Gastroesophageal sphincter (tissue), 4 donors: ENCODE measurements at regions not wholly inside any gene's neighbourhood (a gene's known extent, or its start where the extent isn't known, plus 50 kb on each side); places are given as distances from the start of the nearest gene placed in this dataset.
A peak's percentile ranks its signal among the peaks of the same experiment; 100 is the strongest.

ENCODE experiments used
- ATAC-seq: fragments of 150-250 bp; one replicate; pipeline ENCODE4 v1.9.1; 2016; ENCODE audit warnings: mild to moderate bottlenecking, moderate library complexity
- H3K27ac ChIP-seq, 4 donors: fragments of 200-600 bp; sonication (generic) in 3 of 4; 1 replicate in 3 of 4; 2 replicates in 1 of 4; pipeline ENCODE4 v1.5.1; 2016 to 2019
- H3K27me3 ChIP-seq: fragments of 200-600 bp; sonication (generic); one replicate; pipeline ENCODE4 v1.5.1; 2019
- H3K36me3 ChIP-seq, 2 donors: fragments of 200-600 bp; sonication (generic); one replicate each; pipeline ENCODE4 v1.5.1; 2019; ENCODE audit warnings: control low read depth in 1 of 2
- H3K4me1 ChIP-seq, 3 donors: fragments of 200-600 bp; sonication (generic); 1 replicate in 2 of 3; 2 replicates in 1 of 3; pipeline ENCODE4 v1.5.1; 2016 to 2019; ENCODE audit warnings: control low read depth in 2 of 3
- H3K4me3 ChIP-seq, 2 donors: fragments of 200-600 bp; sonication (generic); one replicate each; pipeline ENCODE4 v1.5.1; 2019; ENCODE audit warnings: mild to moderate bottlenecking in 1 of 2, moderate library complexity in 1 of 2
- H3K9me3 ChIP-seq, 3 donors: fragments of 200-600 bp; sonication (generic); one replicate each; pipeline ENCODE4 v1.5.1; 2017 to 2019; ENCODE audit warnings: control low read depth in 2 of 3
- EP300 ChIP-seq: sonication (generic); formaldehyde crosslinking; IDR thresholded peaks from one replicate; pipeline ENCODE4 v1.6.1; 2017; ENCODE audit warnings: antibody characterized with exemption, mild to moderate bottlenecking
- POLR2A ChIP-seq, 2 donors: fragments of 450-650 bp; IDR thresholded peaks; one replicate each; pipeline ENCODE4 v1.6.1; 2017; ENCODE audit warnings: antibody characterized with exemption in 2 of 2, mild to moderate bottlenecking in 2 of 2, moderate library complexity in 1 of 2
- POLR2AphosphoS5 ChIP-seq: sonication (generic); formaldehyde crosslinking; IDR thresholded peaks from one replicate; pipeline ENCODE4 v1.6.1; 2017; ENCODE audit warnings: antibody characterized with exemption
- WGBS, 2 donors: methylation state at CpG; one replicate each; pipeline ENCODE4 v1.1.5; 2018; ENCODE audit warnings: low coverage in 1 of 2; 5-methylcytosine and 5-hydroxymethylcytosine counted together
- TF ChIP-seq, protein P1 (sequence below), 4 experiments: fragments of 200-600 bp in 2 of 4; fragments of 450-650 bp in 2 of 4; sonication (generic) in 1 of 4; IDR thresholded peaks; one replicate each; pipeline ENCODE4 v1.5.1; 2017 to 2019; ENCODE audit warnings: antibody characterized with exemption in 4 of 4, mild to moderate bottlenecking in 2 of 4, moderate library complexity in 2 of 4

DNA sequence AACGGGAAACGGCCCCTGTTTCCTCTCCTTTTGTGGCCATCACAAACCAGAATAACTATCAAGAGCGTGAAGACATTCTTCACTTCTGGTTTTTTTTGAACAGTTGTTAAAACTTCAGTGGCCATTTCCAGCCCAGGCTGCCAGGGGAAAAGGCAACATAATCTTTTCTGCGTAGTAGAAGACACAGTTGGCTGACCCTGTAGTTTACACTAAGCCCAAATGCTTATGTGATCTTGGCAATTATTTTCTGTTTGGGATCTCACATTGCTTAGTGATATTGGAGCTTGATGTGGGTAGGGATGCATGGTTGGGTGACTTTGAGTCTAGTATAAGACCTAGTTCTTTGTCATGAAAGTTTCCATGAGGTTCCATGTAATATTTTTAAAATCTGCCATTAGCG is 449.4 kb upstream of the CDH4 start:
- Histone ChIP-seq H3K4me1 (peaks cover 0 to 15% (median 0%) of the 10 kb centered on the region in 3 donors), H3K9me3 (peaks cover 0 to 15% (median 0%) of the 10 kb centered on the region in 3 donors), H3K4me3 (no peak overlapping the region), H3K27ac (no peak overlapping the region), H3K36me3 (no peaks in the 10 kb centered on the region), H3K27me3 (no peaks in the 10 kb centered on the region)
- TF ChIP-seq POLR2AphosphoS5 (no peak), EP300 (no peak)
- 65 to 78% methylated on average over 4 to 5 of the region's 5 CpGs for WGBS, 2 donors
- ATAC-seq = no peak

DNA sequence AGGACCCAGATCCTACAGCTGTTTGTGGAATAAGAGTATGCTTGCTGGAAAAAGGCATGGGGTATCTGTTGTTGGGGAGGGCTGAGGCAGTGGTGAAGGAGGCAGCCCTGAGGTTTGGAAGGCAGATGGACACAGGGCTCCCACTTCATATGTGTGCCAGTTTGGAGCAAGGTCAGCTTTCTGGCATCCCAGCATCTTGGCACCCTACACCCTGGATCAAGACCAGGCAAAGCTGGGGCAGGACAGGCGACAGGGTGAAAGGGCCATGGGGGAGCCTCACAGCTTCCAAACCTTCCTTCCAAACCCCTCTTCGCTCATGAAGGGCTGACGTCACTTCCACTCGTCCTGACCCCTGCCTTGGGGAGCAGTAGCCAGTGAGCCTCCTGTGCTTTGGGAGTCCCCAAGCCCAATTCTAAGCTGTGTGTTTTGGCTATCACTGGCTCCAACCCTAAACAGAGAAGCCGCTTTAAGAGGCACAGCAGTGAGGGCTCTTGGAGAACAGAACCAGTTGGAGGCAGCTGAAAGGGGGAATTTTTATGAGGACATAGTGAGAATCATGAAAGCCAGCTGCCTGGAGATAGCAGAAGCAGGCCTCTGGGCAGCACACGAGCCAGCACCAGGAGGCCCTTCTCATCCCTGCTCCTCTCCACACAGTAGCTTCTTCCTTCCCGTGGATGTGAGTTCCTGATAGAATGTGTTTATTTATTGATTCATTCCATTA is 448.6 kb upstream of the CDH4 start:
- no peak overlapping the region for H3K4me3 ChIP-seq
- TF ChIP-seq POLR2AphosphoS5 (no peak), EP300 (no peak), POLR2A (IDR thresholded peaks at IDR 0.05) (no peak)
- TF ChIP-seq, protein P1, sequence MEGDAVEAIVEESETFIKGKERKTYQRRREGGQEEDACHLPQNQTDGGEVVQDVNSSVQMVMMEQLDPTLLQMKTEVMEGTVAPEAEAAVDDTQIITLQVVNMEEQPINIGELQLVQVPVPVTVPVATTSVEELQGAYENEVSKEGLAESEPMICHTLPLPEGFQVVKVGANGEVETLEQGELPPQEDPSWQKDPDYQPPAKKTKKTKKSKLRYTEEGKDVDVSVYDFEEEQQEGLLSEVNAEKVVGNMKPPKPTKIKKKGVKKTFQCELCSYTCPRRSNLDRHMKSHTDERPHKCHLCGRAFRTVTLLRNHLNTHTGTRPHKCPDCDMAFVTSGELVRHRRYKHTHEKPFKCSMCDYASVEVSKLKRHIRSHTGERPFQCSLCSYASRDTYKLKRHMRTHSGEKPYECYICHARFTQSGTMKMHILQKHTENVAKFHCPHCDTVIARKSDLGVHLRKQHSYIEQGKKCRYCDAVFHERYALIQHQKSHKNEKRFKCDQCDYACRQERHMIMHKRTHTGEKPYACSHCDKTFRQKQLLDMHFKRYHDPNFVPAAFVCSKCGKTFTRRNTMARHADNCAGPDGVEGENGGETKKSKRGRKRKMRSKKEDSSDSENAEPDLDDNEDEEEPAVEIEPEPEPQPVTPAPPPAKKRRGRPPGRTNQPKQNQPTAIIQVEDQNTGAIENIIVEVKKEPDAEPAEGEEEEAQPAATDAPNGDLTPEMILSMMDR (IDR thresholded peaks at IDR 0.05) = no peak
- 39 to 67% methylated on average over 2 to 4 of the region's 7 CpGs for WGBS, 2 donors
- H3K36me3 ChIP-seq = no peaks in the 10 kb centered on the region
- peaks cover 0 to 15% (median 0%) of the 10 kb centered on the region in 3 donors for H3K9me3 ChIP-seq
- H3K27me3 ChIP-seq = no peaks in the 10 kb centered on the region
- peaks cover 0 to 15% (median 0%) of the 10 kb centered on the region in 3 donors for H3K4me1 ChIP-seq
- no peak for ATAC-seq
- no peak overlapping the region for H3K27ac ChIP-seq

DNA sequence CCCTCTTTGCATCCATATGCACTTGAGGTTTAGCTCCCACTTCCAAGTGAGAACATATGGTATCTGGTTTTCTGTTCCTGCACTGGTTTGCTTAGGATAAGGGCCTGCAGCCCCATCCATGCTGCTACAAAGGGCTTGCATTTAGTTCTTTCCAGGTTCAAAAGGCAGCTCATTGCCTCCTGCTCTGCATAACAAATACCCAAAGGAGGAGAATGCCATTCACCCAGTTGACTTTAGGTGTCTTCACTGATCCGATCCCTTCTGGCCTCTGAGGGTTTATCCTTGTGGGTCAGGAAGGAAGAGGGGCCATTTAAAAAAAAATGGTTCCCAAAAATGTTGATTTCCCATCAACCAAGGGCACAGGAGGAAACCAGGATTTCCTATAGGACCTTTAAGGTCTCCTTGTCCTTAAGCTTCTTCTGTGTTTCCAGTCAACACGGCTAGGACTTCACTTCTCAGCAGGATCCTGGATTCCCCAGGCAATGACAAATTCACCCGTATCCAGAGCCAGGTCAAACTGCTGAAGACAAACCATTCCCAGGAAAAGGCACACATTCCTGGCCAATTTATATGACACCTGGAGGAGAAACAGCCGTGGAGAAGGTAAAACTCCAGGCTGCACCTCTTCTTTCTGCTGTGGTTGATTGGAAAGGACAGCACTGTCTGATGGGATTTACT is 447.7 kb upstream of the CDH4 start:
- no peak for ATAC-seq

DNA sequence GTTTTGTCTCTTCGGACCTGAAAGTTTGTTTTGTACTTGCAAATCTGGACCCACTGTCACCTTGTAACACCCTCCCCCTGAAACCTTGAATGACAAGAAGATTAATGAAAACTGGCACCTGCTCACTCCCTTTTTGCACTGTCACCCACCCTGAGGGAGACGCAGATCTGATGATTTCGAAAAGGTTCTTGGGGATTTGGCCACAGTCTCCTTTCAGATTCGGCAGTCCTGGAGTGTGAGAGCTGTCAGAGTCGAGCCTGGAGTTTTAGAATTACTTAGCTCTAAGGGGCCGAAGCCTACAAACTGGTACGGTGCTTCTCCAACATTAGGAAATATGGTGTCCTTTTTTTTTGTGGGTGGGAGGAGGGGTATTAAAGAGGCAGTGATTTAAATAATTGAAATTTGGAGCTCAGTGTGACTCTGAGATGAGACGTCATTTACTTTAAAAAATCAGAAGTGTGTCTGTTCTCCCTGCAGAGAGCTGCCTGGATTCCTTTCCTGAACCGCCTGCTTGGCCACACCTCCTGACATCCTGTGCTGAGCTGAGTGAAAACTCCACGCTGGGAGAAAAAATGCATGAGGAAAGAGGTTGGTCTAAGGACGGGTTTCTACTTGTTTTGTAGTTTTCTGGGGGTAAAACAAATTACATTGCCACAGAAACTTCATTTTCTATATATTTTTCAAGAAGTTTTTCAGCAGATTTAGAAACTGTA is 447.0 kb upstream of the CDH4 start:
- H3K36me3 ChIP-seq = no peaks in the 10 kb centered on the region
- 11 to 12% methylated on average over 7 to 11 of the region's 11 CpGs for WGBS, 2 donors
- H3K4me3 ChIP-seq = peak overlapping the region in 1 of 2 donors; percentile 32
- H3K27me3 ChIP-seq = no peaks in the 10 kb centered on the region
- H3K27ac ChIP-seq = peak overlapping the region in 2 of 4 donors; percentile 50 to 60
- peaks cover 0 to 15% (median 0%) of the 10 kb centered on the region in 3 donors for H3K4me1 ChIP-seq
- peaks cover 0 to 5% (median 0%) of the 10 kb centered on the region in 3 donors for H3K9me3 ChIP-seq
- TF ChIP-seq POLR2A (IDR thresholded peaks at IDR 0.05) = no peak
- no peak for TF ChIP-seq POLR2AphosphoS5
- no peak for TF ChIP-seq EP300
- TF ChIP-seq, protein P1 (IDR thresholded peaks at IDR 0.05) = no peak
- no peak for ATAC-seq

More for the DNA sequence above, 447.7 kb upstream of the CDH4 start:
- no peaks in the 10 kb centered on the region for H3K27me3 ChIP-seq
- 7 to 44% methylated on average over 2 to 4 of the region's 4 CpGs for WGBS, 2 donors
- no peak for TF ChIP-seq POLR2AphosphoS5
- no peak for TF ChIP-seq EP300
- TF ChIP-seq POLR2A (IDR thresholded peaks at IDR 0.05) = no peak
- TF ChIP-seq, protein P1 (IDR thresholded peaks at IDR 0.05) = no peak
- peak overlapping the region in 2 of 4 donors; percentile 50 to 60 for H3K27ac ChIP-seq
- H3K4me3 ChIP-seq = peak overlapping the region in 1 of 2 donors; percentile 32
- no peaks in the 10 kb centered on the region for H3K36me3 ChIP-seq
- peaks cover 0 to 12% (median 0%) of the 10 kb centered on the region in 3 donors for H3K9me3 ChIP-seq
- H3K4me1 ChIP-seq = peaks cover 0 to 15% (median 0%) of the 10 kb centered on the region in 3 donors

DNA sequence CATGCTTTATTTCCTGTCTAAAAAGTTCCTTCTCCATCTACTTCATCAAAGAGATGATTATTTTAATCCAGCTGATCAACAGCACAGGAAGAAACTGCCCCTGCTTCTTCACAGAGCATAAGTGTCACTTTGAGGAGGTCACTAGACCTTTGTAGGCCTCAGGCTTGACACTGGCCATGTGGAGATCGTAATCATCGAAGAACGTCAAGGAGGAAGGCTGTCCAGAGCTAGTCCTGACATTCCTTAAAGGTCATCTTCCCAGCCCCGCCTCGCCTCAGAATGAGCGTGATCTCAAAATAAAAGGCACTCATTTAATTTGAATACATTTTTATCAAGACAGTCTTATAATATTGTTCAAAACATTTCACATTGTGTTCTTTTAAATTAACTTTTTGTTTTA is 445.7 kb upstream of the CDH4 start:
- Histone ChIP-seq H3K9me3 (no peaks in the 10 kb centered on the region), H3K27ac (no peak overlapping the region), H3K36me3 (no peaks in the 10 kb centered on the region), H3K27me3 (no peaks in the 10 kb centered on the region), H3K4me3 (no peak overlapping the region), H3K4me1 (peaks cover 0 to 15% (median 0%) of the 10 kb centered on the region in 3 donors)
- 68 to 69% methylated on average over 4 to 6 of the region's 6 CpGs for WGBS, 2 donors
- TF ChIP-seq POLR2AphosphoS5 (no peak), EP300 (no peak), POLR2A (IDR thresholded peaks at IDR 0.05) (no peak)
- TF ChIP-seq, protein P1 (IDR thresholded peaks at IDR 0.05) = no peak
- no peak for ATAC-seq
